GM12878 (cell line): ENCODE measurements at regions not wholly inside any gene's neighbourhood (a gene's known extent, or its start where the extent isn't known, plus 50 kb on each side); places are given as distances from the start of the nearest gene placed in this dataset.

Experiments used
- ATAC-seq: fragments of 200-7000 bp; cut with Tn5 transposase; 3 replicates; pipeline ENCODE4 v1.9.1; 2020; ENCODE audit warnings: mild to moderate bottlenecking, moderate library complexity
- BruUV-seq: library from RNA; stranded (reverse); fragments of 400-500 nt; replicated peaks from 2 replicates; lab custom pipeline; 2021; lab: Mats Ljungman, UMichigan
- CTCF ChIA-PET: fragments of 300-600 bp; sonication (Branson Sonifier 250); formaldehyde crosslinking; extraction: SDS; loops from one replicate; lab custom pipeline; 2021; ENCODE audit warnings: inconsistent platforms; lab: Yijun Ruan, JAX
- POLR2A ChIA-PET: fragments of 350-600 bp; formaldehyde crosslinking; extraction: SDS; loops from one replicate; lab custom pipeline; 2021; ENCODE audit warnings: inconsistent platforms; lab: Charles Lee
- RAD21 ChIA-PET: fragments of 300-600 bp; sonication (Branson Sonifier 250); formaldehyde crosslinking; loops from one replicate; lab custom pipeline; 2023; ENCODE audit warnings: antibody characterized with exemption; ENCODE audit not compliant: unreplicated experiment; lab: Charles Lee
- SMC1A ChIA-PET: fragments of 300-600 bp; sonication (Branson Sonifier 250); formaldehyde crosslinking; loops from one replicate; lab custom pipeline; 2023; ENCODE audit not compliant: unreplicated experiment, uncharacterized antibody; lab: Charles Lee
- DNase-seq: peaks from one replicate; pipeline ENCODE4 v3.0.0-alpha.2; 2011; ENCODE audit warnings: low read depth, low spot score
- FAIRE-seq: peaks from 3 replicates; lab custom pipeline; 2011; peaks lifted over from hg19 to GRCh38; lab: Jason Lieb, UNC
- H2AFZ ChIP-seq: 2 replicates; pipeline ENCODE4 v1.6.0; 2011; ENCODE audit warnings: low read depth, low read length, control low read depth; ENCODE audit not compliant: control insufficient read depth
- H3K27ac ChIP-seq: 2 replicates; pipeline ENCODE4 v1.5.1; 2011; ENCODE audit warnings: control low read depth; ENCODE audit not compliant: control insufficient read depth, insufficient read depth
- H3K27me3 ChIP-seq, 2 experiments: replicated peaks in 1 of 2; 2 replicates each; pipeline versions ENCODE4 v1.6.0 to v1.6.1; 2011; ENCODE audit warnings: low read length in 1 of 2; ENCODE audit not compliant: control insufficient read depth in 2 of 2, insufficient read depth in 2 of 2
- H3K36me3 ChIP-seq, 2 experiments: 2 replicates each; pipeline ENCODE4 v1.5.1; 2011; ENCODE audit warnings: low read length in 1 of 2; ENCODE audit not compliant: control insufficient read depth in 2 of 2, insufficient read depth in 2 of 2
- H3K4me1 ChIP-seq: 2 replicates; pipeline ENCODE4 v1.6.1; 2011; ENCODE audit warnings: mild to moderate bottlenecking, low read length, moderate library complexity, mixed read lengths; ENCODE audit not compliant: control insufficient read depth, insufficient read depth
- H3K4me2 ChIP-seq: 2 replicates; pipeline ENCODE4 v1.6.0; 2011; ENCODE audit warnings: control low read depth; ENCODE audit not compliant: control insufficient read depth, insufficient read depth
- H3K4me3 ChIP-seq: fragments of 200-600 bp; sonication (generic); 2 replicates; pipeline ENCODE4 v1.5.1; 2016
- H3K79me2 ChIP-seq: 2 replicates; pipeline ENCODE4 v1.6.0; 2011; ENCODE audit warnings: low read length; ENCODE audit not compliant: control insufficient read depth, insufficient read depth
- H3K9ac ChIP-seq: 2 replicates; pipeline ENCODE4 v1.8.0; 2011; ENCODE audit warnings: low read length, control low read depth, mixed read lengths; ENCODE audit not compliant: control insufficient read depth, insufficient read depth
- H3K9me3 ChIP-seq: replicated peaks from 3 replicates; pipeline ENCODE4 v1.5.1; 2011; ENCODE audit warnings: mild to moderate bottlenecking, low read length; ENCODE audit not compliant: control insufficient read depth, insufficient read depth
- H4K20me1 ChIP-seq: 2 replicates; pipeline ENCODE4 v1.6.0; 2011; ENCODE audit not compliant: control insufficient read depth, insufficient read depth
- BCL11A ChIP-seq: IDR thresholded peaks from 2 replicates; pipeline ENCODE4 v1.6.1; 2011; ENCODE audit warnings: low read depth, low read length
- BMI1 ChIP-seq: fragments of 450-650 bp; IDR thresholded peaks from 2 replicates; pipeline ENCODE4 v1.6.1; 2016; ENCODE audit warnings: mild to moderate bottlenecking, moderate library complexity, borderline replicate concordance
- CBX3 ChIP-seq: fragments of 200-600 bp; sonication (generic); IDR thresholded peaks from 2 replicates; pipeline ENCODE4 v1.6.1; 2016; ENCODE audit warnings: low read depth, borderline replicate concordance
- CHD4 ChIP-seq: fragments of 200-600 bp; sonication (generic); IDR thresholded peaks from 2 replicates; pipeline ENCODE4 v1.6.1; 2016; ENCODE audit warnings: mild to moderate bottlenecking
- ETV6 ChIP-seq, 2 experiments: fragments of 450-650 bp in 1 of 2; IDR thresholded peaks in 1 of 2; conservative IDR thresholded peaks in 1 of 2; 2 replicates each; pipeline ENCODE4 v1.6.1; 2014; ENCODE audit warnings: antibody characterized with exemption in 1 of 2, borderline replicate concordance in 1 of 2, low read depth in 1 of 2, mild to moderate bottlenecking in 1 of 2, moderate library complexity in 1 of 2
- JUNB ChIP-seq: IDR thresholded peaks from 2 replicates; pipeline ENCODE4 v1.6.1; 2016; ENCODE audit warnings: antibody characterized with exemption, mild to moderate bottlenecking
- KDM1A ChIP-seq: fragments of 200-600 bp; sonication (generic); IDR thresholded peaks from 2 replicates; pipeline ENCODE4 v1.6.1; 2016; ENCODE audit warnings: borderline replicate concordance
- MYB ChIP-seq: fragments of 150-350 bp; IDR thresholded peaks from 2 replicates; pipeline ENCODE4 v1.6.1; 2014; ENCODE audit warnings: mild to moderate bottlenecking, low read depth, low read length, borderline replicate concordance
- NFIC ChIP-seq: IDR thresholded peaks from 2 replicates; pipeline ENCODE4 v1.6.1; 2012; ENCODE audit warnings: low read depth, mild to moderate bottlenecking, inconsistent platforms, low read length, moderate library complexity
- NR2F1 ChIP-seq: fragments of 450-650 bp; conservative IDR thresholded peaks from 2 replicates; pipeline ENCODE4 v1.6.1; 2017; ENCODE audit warnings: mild to moderate bottlenecking
- NRF1 ChIP-seq: conservative IDR thresholded peaks from 2 replicates; pipeline ENCODE4 v1.6.1; 2011; ENCODE audit warnings: mild to moderate bottlenecking, low read depth, low read length, improper control_type of control experiment
- POU2F2 ChIP-seq: IDR thresholded peaks from 3 replicates; pipeline ENCODE4 v1.6.1; 2011; ENCODE audit warnings: low read depth, mild to moderate bottlenecking, low read length, borderline replicate concordance
- RB1 ChIP-seq: fragments of 450-650 bp; formaldehyde crosslinking; IDR thresholded peaks from 2 replicates; pipeline ENCODE4 v1.6.1; 2017; ENCODE audit warnings: mild to moderate bottlenecking, borderline replicate concordance
- SP1 ChIP-seq: IDR thresholded peaks from one replicate; pipeline ENCODE4 v1.6.1; 2011; ENCODE audit warnings: low read depth, low read length
- SREBF2 ChIP-seq: IDR thresholded peaks from 2 replicates; pipeline ENCODE4 v1.6.1; 2012; ENCODE audit warnings: mild to moderate bottlenecking, low read length
- YY1 ChIP-seq: IDR thresholded peaks from 2 replicates; pipeline ENCODE4 v1.6.1; 2011; ENCODE audit warnings: low read depth, mild to moderate bottlenecking, low read length
- WGBS: methylation state at CpG from one replicate; pipeline ENCODE4 v1.1.6; 2016; ENCODE audit warnings: low lambda C conversion rate; ENCODE audit not compliant: insufficient replicate concordance, insufficient coverage; ENCODE audit errors: missing lambda C conversion rate; 5-methylcytosine and 5-hydroxymethylcytosine counted together
- in situ Hi-C: fragments of 300-500 bp; cut with MboI; formaldehyde crosslinking; loops from 9 replicates; pipeline ENCODE4 v1.14.3; 2018; ENCODE audit warnings: mixed read lengths
- intact Hi-C: fragments of 100-400 bp; cut with micrococcal nuclease; formaldehyde crosslinking; loops from one replicate; pipeline ENCODE4 v1.14.2; 2022; ENCODE audit not compliant: unreplicated experiment
- TF ChIP-seq, protein P1 (sequence below): fragments of 450-650 bp; IDR thresholded peaks from 2 replicates; pipeline ENCODE4 v1.6.1; 2016; ENCODE audit warnings: mild to moderate bottlenecking
- TF ChIP-seq, protein P2 (sequence below): fragments of 450-650 bp; IDR thresholded peaks from 2 replicates; pipeline ENCODE4 v1.6.1; 2014; ENCODE audit warnings: mild to moderate bottlenecking
- TF ChIP-seq, protein P3 (sequence below): fragments of 150-350 bp; IDR thresholded peaks from 2 replicates; pipeline ENCODE4 v1.6.1; 2014; ENCODE audit warnings: mild to moderate bottlenecking, low read depth, low read length

DNA sequence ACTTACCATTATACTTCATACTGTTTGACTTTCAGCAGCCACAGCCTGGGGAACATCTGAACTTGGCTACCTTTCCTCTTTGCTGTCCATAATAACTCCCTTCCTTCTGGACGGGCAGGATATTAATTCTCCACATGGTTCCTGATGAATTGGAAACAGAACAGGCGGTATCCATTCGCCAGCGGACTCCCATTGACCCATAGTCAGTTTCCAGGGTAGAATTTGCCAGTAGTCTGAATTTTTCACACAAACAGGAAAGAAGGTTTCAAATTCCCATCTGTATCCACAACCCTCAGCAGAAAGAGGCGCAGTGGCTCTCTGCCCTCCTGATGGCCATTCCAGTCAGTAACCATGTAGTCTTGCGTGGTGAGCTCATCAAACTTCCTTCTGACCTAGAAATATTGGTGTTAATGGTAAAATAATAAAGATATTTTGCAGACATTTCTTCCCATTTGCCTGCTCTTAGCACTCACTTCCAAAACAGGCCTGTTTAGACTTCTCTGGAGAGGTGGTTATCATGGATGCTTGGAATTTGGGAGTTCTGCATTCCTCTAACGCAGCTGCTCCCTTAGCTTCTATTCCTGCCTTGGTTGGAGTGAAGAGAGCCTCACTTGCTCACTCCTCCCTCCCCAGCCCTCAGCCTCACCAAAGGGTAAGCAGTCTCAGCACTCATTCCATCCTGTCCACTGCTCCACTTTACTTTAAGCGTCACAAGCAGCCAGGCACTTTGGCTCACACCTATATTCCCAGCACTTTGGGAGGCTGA lies 75.0 kb upstream of the OXGR1 start:
- FAIRE-seq: no peak
- 51% methylated on average over 8 of the region's 8 CpGs for WGBS
- H3K27ac ChIP-seq: no peak overlapping the region
- H3K36me3 ChIP-seq: no peaks in the 10 kb centered on the region
- ATAC-seq: no peak
- H3K9me3 ChIP-seq: no peaks in the 10 kb centered on the region
- ChIA-PET CTCF (no interaction called here), POLR2A (no interaction called here), SMC1A (no interaction called here), RAD21 (no interaction called here)
- DNase-seq: no peak
- in situ Hi-C loops (no loop called here), intact Hi-C loops (no loop called here)
- H4K20me1 ChIP-seq: no peaks in the 10 kb centered on the region
- TF ChIP-seq YY1 (no peak), JUNB (no peak), KDM1A (no peak), NR2F1 (no peak), SREBF2 (no peak), BMI1 (no peak), RB1 (no peak), POU2F2 (no peak), CHD4 (no peak), SP1 (no peak), NRF1 (no peak), BCL11A (no peak), CBX3 (no peak), ETV6 (conservative IDR thresholded peaks at IDR 0.05 in 1 of 2, IDR thresholded peaks at IDR 0.05 in 1 of 2; ENCODE audit: borderline replicate concordance in 1 of 2, low read depth in 1 of 2) (no peak), NFIC (no peak), MYB (no peak)
- TF ChIP-seq, protein P1, sequence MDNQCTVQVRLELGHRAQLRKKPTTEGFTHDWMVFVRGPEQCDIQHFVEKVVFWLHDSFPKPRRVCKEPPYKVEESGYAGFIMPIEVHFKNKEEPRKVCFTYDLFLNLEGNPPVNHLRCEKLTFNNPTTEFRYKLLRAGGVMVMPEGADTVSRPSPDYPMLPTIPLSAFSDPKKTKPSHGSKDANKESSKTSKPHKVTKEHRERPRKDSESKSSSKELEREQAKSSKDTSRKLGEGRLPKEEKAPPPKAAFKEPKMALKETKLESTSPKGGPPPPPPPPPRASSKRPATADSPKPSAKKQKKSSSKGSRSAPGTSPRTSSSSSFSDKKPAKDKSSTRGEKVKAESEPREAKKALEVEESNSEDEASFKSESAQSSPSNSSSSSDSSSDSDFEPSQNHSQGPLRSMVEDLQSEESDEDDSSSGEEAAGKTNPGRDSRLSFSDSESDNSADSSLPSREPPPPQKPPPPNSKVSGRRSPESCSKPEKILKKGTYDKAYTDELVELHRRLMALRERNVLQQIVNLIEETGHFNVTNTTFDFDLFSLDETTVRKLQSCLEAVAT: no peak
- TF ChIP-seq, protein P2, sequence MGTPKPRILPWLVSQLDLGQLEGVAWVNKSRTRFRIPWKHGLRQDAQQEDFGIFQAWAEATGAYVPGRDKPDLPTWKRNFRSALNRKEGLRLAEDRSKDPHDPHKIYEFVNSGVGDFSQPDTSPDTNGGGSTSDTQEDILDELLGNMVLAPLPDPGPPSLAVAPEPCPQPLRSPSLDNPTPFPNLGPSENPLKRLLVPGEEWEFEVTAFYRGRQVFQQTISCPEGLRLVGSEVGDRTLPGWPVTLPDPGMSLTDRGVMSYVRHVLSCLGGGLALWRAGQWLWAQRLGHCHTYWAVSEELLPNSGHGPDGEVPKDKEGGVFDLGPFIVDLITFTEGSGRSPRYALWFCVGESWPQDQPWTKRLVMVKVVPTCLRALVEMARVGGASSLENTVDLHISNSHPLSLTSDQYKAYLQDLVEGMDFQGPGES: no peak
- TF ChIP-seq, protein P3, sequence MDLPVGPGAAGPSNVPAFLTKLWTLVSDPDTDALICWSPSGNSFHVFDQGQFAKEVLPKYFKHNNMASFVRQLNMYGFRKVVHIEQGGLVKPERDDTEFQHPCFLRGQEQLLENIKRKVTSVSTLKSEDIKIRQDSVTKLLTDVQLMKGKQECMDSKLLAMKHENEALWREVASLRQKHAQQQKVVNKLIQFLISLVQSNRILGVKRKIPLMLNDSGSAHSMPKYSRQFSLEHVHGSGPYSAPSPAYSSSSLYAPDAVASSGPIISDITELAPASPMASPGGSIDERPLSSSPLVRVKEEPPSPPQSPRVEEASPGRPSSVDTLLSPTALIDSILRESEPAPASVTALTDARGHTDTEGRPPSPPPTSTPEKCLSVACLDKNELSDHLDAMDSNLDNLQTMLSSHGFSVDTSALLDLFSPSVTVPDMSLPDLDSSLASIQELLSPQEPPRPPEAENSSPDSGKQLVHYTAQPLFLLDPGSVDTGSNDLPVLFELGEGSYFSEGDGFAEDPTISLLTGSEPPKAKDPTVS: no peak
- TF ChIP-seq, all 136 proteins: peak for 0
- Histone ChIP-seq H2AFZ (no peak overlapping the region), H3K27me3 (no peaks in the 10 kb centered on the region), H3K79me2 (no peaks in the 10 kb centered on the region), H3K4me2 (no peak overlapping the region), H3K4me3 (no peak overlapping the region), H3K4me1 (no peaks in the 10 kb centered on the region), H3K9ac (no peak overlapping the region)
- no TSS peak for BruUV-seq
